Left lobe of liver (tissue), 2 donors: ENCODE measurements at regions not wholly inside any gene's neighbourhood (a gene's known extent, or its start where the extent isn't known, plus 50 kb on each side); places are given as distances from the start of the nearest gene placed in this dataset.
"Not testable (repeated sequence)": the region's sequence is repeated elsewhere in the genome, so short reads cannot be mapped to it uniquely, and the experiment has no call there.

Source experiments
- ATAC-seq: fragments of 200-7000 bp; cut with Tn5 transposase; one replicate; pipeline ENCODE4 v1.9.1; 2020; ENCODE audit warnings: mild to moderate bottlenecking, moderate library complexity
- DNase-seq: peaks from one replicate; pipeline ENCODE4 v3.0.0-alpha.2; 2020; ENCODE audit warnings: low spot score
- donor health status: DM: no; HTN: no; CAD: no; lungs with moderate emphysema.
- donor health status: DM: no; HTN: yes; CAD: no.

- DNase-seq, ATAC-seq: not testable (repeated sequence)
Measured at GRCh38 chr2:111625157-111625537, 258.8 kb downstream of the ANAPC1 start.

- ATAC-seq (no peak), DNase-seq (no peak)
Measured at GRCh38 chr2:111626037-111626864, 257.7 kb downstream of the ANAPC1 start.

GRCh38 chr2:111626865-111627163, 257.2 kb downstream of the ANAPC1 start:
- ATAC-seq, result no peak
- DNase-seq, result no peak

- no peak for DNase-seq
- no peak for ATAC-seq
Measured at GRCh38 chr2:111627256-111627655, 256.7 kb downstream of the ANAPC1 start.

DNA sequence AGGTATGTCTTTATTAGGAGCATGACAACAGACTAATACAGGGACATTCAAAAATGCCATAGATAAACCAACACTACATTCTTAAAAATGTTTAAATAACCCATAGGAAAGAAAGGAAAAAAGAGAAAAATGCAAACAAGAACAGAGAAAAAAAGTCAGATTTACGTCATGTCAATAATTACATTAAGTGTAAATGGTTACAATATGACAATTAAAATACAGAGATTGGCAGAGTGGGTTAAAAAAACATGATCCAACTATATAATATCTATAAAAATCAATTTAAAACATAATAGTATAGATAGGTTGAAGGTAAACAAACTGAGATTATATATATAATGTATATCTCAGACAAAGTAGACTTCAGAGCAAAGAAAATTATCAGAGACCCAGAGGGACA, 255.8 kb downstream of the ANAPC1 start:
- ATAC-seq (no peak), DNase-seq (no peak)

GRCh38 chr2:111629983-111630382, 254.0 kb downstream of the ANAPC1 start:
- no peak for DNase-seq
- no peak for ATAC-seq

DNA sequence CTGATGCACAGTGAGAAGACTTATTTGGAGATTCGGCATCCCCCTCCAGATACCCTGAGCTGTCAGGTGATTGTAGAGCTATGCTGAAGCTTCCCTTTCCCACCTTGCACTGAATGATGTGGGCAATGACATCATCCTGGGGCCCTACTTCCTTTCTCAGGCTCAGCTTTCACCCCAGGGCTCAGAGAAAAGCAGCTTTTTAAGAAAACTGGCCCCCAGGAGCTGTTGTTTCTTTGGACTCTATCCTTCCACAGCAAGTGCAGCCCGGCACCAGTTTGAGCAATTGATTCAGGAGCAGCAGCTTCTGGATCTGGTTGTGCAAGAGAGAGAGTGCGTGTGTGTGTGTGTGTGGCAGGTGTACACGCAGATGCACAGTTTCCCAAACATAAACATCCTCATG, 251.3 kb downstream of the ANAPC1 start:
- DNase-seq (no peak), ATAC-seq (no peak)

- DNase-seq (no peak), ATAC-seq (no peak)
Measured at GRCh38 chr2:111633189-111633588, 250.8 kb downstream of the ANAPC1 start.

- DNase-seq, result no peak
Measured at GRCh38 chr2:111633643-111634042, 250.3 kb downstream of the ANAPC1 start.

DNA sequence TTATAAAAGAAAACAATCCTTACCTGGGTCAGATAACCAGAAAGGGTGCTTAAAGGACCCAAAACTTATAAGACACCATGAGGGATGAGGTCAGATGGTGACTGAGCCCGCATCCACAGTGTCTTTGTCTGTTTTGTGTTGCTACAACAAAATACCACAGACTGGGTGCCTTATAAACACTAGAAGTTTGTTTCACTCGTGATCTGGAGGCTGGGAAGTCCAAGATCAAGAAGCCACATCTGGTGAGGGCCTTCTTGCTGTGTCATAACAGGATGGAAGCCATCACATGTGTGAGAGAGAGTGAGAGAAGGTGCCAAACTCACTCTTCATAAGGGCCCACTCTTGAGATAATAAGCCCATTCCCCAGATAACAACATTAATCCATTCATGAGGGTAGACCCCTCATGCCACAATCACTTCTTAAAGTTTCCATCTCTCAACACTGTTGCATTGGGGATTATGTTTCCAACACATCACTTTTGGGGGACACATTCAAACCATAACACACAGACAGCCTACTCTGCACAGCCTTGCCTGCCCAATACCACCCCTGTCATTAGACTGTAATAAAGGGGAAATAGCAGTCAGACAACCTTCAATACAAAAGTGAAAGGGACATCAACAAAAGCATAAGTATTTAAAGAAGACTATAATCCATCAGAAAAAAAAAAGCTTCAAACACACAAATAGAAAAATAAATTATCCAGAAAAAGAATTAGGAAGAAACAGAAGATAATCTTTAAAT, 249.8 kb downstream of the ANAPC1 start:
- DNase-seq (no peak), ATAC-seq (no peak)

More at GRCh38 chr2:111633643-111634042, 250.3 kb downstream of the ANAPC1 start:
- peak; percentile 45 for ATAC-seq

DNA sequence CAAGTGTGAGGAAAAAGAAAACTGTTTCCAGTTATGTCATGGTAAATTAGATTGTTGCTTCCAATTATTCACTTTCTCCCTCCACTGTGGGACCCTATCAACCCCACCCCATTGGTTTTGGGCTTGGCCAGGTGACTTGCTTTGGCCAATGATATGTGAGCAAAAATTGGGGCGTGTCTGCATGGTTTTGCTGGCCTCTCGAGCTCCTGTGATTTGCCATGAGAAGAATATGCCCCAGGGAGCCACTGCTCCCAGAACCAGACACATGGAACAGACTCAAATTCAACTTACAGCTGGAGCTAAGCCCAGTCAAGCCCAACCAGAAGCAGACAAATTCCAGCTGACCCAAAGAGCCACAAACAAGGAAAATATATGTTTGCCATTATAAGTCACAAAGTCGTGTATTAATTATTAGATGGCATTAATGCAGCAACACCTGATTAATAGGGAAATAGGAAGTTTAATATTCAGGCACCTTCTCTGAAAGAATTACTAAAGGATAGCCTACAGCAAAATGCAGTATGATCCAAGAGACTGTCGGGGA, 248.9 kb downstream of the ANAPC1 start:
- ATAC-seq (no peak), DNase-seq (no peak)

DNA sequence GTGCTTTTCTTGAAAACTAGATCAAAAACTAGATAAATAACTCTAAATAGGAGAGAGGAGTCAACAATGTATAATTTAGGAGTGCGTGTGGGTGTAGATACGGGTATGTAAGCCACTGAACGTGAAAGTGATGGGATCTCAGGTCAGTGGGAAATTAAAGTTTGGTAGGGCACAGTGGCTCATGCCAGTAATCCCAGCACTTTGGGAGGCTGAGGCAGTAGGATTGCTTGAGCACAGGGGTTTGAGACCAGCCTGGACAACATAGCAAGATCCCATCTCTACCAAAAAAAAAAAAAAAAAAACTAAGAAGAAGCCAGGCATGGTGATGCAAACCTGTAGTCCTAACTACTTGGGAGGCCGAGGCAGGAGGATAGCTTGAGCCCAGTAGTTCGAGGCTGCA, 247.1 kb downstream of the ANAPC1 start:
- DNase-seq (no peak), ATAC-seq (no peak)

GRCh38 chr2:111638274-111638877, 245.6 kb downstream of the ANAPC1 start:
- ATAC-seq (no peak), DNase-seq (no peak)

- ATAC-seq (no peak), DNase-seq (no peak)
Measured at GRCh38 chr2:111640480-111640879, 243.5 kb downstream of the ANAPC1 start.

DNA sequence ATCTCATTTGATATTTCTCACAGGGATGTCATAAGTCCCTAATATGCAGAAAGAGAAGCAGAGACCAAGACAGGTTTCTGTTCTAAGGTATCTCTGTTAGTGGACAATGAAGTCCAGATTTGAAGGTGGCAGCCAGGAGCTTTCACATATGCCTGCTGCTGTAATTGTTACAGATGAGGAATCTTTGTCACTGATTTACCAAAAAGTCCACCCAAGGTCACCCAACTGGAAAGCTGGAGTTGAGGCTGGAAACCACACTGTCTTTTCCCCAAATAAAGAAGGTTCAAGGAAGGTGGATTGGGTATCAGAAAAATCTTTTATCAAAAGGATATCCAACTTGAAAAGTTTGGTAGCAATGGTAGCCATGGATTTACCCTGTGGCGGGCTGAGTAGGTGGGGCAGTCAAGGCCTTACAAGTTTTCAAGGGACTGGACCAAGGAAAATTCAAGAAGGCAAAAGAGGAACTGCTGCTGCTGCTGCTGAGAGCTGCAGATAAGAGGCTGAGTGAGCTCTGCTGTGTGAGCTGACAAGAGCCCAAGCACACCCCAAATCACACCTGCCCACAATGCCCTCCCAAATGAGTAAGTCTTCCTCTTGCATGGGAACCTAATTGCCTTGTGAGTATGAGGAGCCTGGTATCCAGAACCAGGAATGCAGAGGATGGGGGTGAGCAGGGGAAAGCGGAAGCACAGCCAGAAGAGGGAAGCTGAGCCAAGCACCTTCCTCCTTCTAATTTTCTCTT, 241.2 kb downstream of the ANAPC1 start:
- ATAC-seq, result no peak
- DNase-seq, result no peak

DNA sequence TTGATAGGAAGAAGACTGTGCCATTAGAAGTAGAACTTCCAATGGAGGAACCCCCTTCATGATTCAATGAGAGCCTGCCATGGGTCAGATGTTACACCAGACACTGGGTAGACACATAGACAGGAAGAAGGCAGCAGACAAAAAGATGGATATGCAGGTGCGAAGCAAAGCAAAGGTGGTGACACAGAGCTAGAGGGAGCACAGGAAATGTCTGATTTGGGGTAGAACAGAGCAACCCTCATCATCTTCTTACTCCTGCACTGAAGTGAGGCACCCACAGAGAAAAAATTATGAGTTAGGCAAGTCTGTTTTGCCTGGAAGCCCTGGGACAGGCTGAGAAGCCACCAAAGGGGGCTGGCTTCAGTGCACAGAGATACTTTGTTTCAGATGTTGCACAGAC, 240.2 kb downstream of the ANAPC1 start:
- DNase-seq, result no peak
- no peak for ATAC-seq

GRCh38 chr2:111647359-111647758, 236.6 kb downstream of the ANAPC1 start:
- no peak for ATAC-seq
- DNase-seq, result no peak

- no peak for ATAC-seq
- DNase-seq, result no peak
Measured at GRCh38 chr2:111652038-111652437, 232.0 kb downstream of the ANAPC1 start.

DNA sequence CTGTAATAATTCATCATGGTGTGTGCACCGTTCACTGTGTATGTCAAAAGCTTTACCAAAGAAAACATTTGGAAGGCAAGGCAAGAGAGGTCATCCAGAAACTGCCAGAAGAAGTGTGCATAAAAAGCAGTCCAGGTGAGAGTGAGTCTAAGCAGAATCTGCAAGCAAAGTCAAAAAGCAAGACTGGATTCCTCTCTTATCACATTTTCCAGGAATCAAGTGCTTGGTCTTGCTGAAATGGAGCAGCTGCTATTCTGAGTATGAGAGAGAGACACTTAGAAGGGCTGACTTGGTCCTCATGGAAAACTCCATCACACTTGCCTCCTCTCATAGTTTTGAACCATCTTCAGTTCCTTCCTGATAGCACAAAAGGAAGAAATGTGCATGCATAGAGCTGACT, 231.3 kb downstream of the ANAPC1 start:
- no peak for DNase-seq
- no peak for ATAC-seq

DNA sequence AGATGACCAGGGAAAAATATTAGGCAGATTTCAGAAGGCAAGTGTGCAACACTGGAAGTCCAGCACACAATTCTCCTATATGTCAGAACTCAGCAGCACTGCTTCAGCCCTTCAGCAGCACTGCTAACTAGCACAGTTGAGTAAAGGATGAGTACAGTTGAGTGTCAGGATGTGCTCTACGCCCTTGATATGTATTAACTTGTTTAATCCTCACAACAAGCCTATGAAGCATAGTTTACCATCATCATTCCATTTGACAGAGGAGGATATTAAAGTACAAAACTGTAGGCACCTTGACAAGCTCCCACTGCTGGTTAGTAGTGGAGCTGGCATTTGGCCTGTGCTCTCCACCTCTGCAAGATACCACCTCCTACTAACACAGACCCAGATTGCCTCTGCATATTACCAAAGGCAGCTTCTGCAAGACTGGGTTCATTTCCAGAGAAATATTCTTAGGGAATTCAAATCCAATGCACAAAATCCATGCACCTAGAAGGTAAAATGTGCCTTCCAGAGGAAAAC, 230.8 kb downstream of the ANAPC1 start:
- DNase-seq (no peak), ATAC-seq (no peak)

DNA sequence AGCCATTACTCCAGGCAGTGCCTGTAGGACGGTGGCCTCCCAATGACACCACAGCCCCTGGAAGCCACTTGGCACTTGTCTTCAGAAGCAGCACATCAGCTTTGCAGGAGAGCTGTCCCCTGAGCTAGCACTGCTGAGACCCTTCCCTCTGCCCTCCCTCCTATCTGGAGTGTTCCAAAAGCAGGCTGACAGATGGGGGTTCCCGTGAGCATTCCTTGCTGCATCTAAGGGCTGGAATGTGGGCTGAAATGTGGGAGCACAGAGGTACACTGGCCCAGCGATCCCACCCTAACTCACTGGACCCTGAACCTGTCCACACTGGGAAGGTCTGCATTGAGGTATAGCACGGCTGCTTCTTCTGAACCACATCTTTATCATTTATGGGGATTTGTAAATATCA, 230.1 kb downstream of the ANAPC1 start:
- ATAC-seq, result no peak
- DNase-seq, result no peak
